HG03354 (cell line): ENCODE measurements at regions not wholly inside any gene's neighbourhood (a gene's known extent, or its start where the extent isn't known, plus 50 kb on each side); places are given as distances from the start of the nearest gene placed in this dataset.

Experiments used
- ATAC-seq: cut with Tn5 transposase; IDR thresholded peaks from one replicate; pipeline ENCODE4 v1.9.1; 2021; ENCODE audit warnings: mild to moderate bottlenecking; ENCODE audit not compliant: unreplicated experiment, poor library complexity, severe bottlenecking

DNA sequence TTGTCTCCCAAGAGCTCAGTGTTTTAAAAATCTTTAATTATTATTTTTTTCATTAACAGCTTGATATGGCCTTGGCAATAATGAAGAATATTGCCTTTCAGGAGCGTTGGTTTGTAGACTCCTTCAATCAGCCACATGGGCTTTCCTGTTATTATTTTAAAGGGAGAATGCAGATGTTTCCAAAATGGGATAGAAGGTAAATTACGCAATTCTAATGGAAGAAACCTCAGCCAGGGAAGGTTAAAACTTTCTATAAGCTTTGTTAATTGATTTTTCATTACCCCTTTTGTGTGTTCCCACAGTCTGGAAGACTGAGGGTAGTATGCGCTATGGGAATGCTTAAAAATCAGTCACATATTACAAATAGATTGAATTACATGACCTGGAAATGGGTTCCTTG lies 188.4 kb upstream of the NAV3 start:
- no peak for ATAC-seq

- no peak for ATAC-seq
Measured at GRCh38 chr12:77640356-77640755, 190.3 kb upstream of the NAV3 start.

GRCh38 chr12:77630790-77631445 lies 199.8 kb upstream of the NAV3 start:
- ATAC-seq = no peak

- no peak for ATAC-seq
Measured at GRCh38 chr12:77630344-77630743, 200.3 kb upstream of the NAV3 start.

GRCh38 chr12:77629141-77629540 lies 201.6 kb upstream of the NAV3 start:
- no peak for ATAC-seq

GRCh38 chr12:77625441-77625840 lies 205.3 kb upstream of the NAV3 start:
- ATAC-seq = no peak

GRCh38 chr12:77619425-77619824 lies 211.3 kb upstream of the NAV3 start:
- no peak for ATAC-seq

DNA sequence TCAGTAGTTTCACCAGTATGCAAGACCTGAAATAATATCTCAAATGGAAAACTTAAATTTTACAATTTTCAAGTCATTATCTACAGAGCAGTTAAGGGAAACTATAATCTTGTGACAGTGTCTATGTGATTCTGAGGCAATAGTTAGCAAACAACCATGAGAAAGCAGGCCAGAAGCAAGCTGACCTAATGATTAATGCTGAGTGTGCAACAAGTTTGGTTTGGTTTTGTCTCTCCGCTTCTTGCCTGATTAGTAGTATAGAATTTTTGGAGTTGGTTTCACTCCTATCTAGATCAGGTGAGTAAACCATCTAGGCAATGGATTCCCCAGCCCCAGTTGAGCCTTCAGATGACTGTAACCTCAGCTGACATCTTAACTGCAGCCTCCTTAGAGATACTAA lies 212.9 kb upstream of the NAV3 start:
- no peak for ATAC-seq

GRCh38 chr12:77615332-77615731 lies 215.4 kb upstream of the NAV3 start:
- ATAC-seq = no peak

DNA sequence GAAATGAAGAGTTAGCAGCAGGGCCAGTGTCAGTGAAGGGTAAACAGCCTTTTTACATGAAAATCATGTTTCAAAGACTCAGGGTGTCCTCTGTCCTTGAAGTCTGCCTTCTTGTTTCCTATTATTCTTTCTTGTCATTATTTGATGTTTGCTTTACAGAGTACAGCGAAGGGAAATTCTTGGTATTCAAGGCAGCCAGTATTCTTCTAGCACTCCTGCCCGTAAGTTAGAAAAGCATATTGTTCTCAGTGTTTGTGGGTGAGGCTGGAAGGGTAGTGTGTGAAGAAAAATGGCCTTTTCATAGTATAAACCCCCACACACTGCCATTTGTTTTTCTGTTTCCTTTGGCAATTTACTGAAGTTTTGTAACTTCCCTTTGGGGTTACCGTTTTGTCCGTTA lies 217.3 kb upstream of the NAV3 start:
- ATAC-seq = no peak

DNA sequence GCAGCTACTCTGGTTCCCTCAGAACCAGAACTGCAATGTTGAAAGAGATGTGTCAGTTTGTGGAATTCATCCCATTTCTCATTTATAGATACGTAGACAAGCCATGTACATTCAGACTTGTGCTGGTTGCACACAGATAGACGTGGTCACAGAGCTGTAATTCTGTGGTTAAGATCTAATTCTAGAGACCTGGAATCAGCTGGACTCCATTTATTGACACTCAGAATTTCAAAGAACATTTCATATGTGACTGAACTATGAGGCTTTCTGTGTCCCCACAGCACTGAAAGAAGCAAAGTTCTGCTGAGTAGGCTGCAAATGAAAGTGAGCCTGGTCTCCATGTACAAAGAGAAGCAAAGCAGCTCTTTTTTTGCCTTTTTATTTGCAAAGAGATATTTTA lies 220.2 kb upstream of the NAV3 start:
- no peak for ATAC-seq

GRCh38 chr12:77609016-77609415 lies 221.7 kb upstream of the NAV3 start:
- no peak for ATAC-seq

DNA sequence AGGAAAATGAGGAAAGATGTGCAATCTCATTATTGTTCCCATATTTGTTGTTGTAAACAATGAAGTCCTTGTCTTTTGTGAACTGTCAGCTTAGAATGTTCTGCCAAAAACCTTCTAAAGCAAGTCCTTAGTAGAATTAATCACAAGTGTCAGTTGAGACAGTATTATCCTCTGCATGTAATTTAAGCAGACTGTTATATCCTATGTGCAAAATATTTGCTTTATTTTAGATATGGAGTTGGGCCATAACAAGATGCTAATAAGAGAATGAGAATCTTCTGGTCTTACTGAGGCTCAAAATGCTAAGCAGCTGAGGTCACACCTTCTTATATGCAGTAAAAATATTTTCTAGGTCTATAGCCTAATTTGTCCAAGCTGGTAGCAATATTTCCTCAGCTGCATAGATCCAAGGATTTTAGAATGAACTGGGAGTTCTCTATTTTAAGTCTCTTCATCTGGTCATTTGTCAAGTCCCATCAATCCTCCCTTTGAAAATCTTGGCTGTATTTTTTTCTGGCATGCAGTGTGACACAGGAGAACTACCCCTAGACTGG lies 222.3 kb upstream of the NAV3 start:
- no peak for ATAC-seq

DNA sequence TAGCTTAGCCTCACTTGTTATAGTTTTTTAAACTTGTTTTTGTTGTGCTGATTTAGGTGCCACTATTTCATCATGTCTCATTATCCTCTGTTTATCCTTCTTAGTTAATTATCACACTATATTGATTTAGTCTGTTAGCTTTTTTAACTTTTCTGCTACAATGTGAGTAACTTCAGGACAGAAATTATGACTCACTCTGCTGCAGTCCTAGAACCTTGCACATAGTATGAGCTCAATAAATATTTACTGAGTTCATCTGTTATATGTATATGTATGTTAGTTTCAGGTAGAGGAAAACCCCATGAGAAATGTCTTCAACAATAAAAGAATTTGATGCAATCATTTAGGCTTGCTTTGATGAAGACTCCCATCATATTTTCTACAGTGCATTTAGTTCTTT lies 224.3 kb upstream of the NAV3 start:
- peak; percentile 78 for ATAC-seq

- no peak for ATAC-seq
Measured at GRCh38 chr12:77603946-77604345, 226.7 kb upstream of the NAV3 start.

DNA sequence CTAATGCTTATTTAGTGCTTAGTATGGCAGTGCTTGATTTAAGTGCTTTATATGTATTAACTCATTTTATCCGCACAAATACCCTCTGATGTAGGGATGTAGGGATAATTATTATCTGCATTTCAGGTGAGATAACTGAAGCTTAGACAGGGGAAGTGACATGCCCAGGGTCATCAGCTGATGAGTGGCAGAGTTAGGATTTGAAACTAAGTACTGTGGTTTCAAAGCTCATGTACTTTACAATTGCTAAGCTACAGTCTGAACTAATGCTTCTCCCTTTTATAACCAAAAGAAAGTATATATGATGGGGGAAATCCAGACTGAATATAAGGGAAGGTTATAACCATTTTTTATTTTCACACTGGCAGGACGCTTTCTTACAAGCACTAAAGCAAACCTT lies 229.6 kb upstream of the NAV3 start:
- peak; percentile 54 for ATAC-seq

DNA sequence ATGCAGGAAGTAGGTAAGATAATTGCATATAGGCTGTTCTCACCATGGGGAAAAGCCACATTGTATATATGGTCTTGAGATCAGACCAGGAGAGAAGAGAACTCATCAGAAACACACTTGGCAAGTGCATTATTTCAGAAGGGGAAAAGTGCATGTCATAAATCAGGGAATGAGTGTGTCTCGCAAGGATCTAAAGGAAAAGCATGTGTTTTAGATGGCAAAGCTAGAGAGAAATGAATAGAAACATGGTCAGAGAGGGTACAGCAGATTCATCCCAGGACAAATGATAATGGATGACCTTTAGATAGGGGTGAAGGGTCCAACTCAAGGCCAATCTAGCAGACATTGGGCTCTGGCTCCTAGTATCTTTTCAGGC lies 230.2 kb upstream of the NAV3 start:
- ATAC-seq = no peak

GRCh38 chr12:77599782-77600467 lies 230.8 kb upstream of the NAV3 start:
- peak; percentile 84 for ATAC-seq

DNA sequence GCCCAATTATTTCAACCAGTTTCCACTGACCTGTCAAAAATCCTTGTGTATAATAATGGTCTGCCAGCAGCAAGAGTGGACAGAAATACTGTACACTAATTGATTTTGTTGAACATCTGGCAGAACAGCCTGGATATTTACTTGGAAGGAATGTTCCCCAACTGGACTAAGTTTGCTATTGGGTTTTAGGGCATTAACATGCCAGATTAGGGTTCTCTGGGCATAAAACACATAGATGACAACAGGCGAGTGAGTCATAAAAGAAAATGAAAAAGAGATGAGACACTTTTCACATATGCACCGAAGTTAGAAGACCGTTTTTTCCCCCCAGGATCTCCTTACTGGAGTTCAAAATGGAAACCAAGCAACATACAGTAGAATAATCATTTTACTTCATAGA lies 236.3 kb upstream of the NAV3 start:
- ATAC-seq = no peak

GRCh38 chr12:77592836-77593235 lies 237.9 kb upstream of the NAV3 start:
- ATAC-seq = no peak

- ATAC-seq = no peak
Measured at GRCh38 chr12:77591959-77592743, 238.5 kb upstream of the NAV3 start.
